Lung microvascular endothelial cell (primary cell): ENCODE measurements at regions not wholly inside any gene's neighbourhood (a gene's known extent, or its start where the extent isn't known, plus 50 kb on each side); places are given as distances from the start of the nearest gene placed in this dataset.
A peak's percentile ranks its signal among the peaks of the same experiment; 100 is the strongest.

Experiments
- DNase-seq, 2 donors: peaks; one replicate each; pipeline versions ENCODE4 v3.0.0 to v3.0.0-alpha.2; 2010; ENCODE audit warnings: low read depth in 2 of 2

GRCh38 chr7:371119-371778 is 81.3 kb downstream of the FOXL3 start:
- DNase-seq, result no peak

GRCh38 chr7:371779-372545 is 82.0 kb downstream of the FOXL3 start:
- no peak for DNase-seq

GRCh38 chr7:372546-372931 is 82.6 kb downstream of the FOXL3 start:
- no peak for DNase-seq

GRCh38 chr7:372932-373791 is 83.2 kb downstream of the FOXL3 start:
- DNase-seq, result no peak

GRCh38 chr7:373818-374705 is 84.1 kb downstream of the FOXL3 start:
- DNase-seq, result no peak

- DNase-seq, result no peak
Observed at GRCh38 chr7:374706-375311, 84.8 kb downstream of the FOXL3 start.

- DNase-seq, result no peak
Observed at GRCh38 chr7:375321-375831, 85.4 kb downstream of the FOXL3 start.

- no peak for DNase-seq
Observed at GRCh38 chr7:375901-376305, 85.9 kb downstream of the FOXL3 start.

GRCh38 chr7:376306-377079 is 86.5 kb downstream of the FOXL3 start:
- DNase-seq, result no peak

GRCh38 chr7:377080-378040 is 87.4 kb downstream of the FOXL3 start:
- no peak for DNase-seq

GRCh38 chr7:378041-378420 is 88.1 kb downstream of the FOXL3 start:
- DNase-seq, result no peak

GRCh38 chr7:378551-379455 is 88.8 kb downstream of the FOXL3 start:
- DNase-seq, result peak in 1 of 2 donors; percentile 49

- DNase-seq, result peak in 1 of 2 donors; percentile 22
Observed at GRCh38 chr7:379456-380138, 89.6 kb downstream of the FOXL3 start.

- DNase-seq, result no peak
Observed at GRCh38 chr7:380139-380485, 90.1 kb downstream of the FOXL3 start.

GRCh38 chr7:380711-381210 is 90.8 kb downstream of the FOXL3 start:
- no peak for DNase-seq

GRCh38 chr7:381211-382042 is 91.5 kb downstream of the FOXL3 start:
- DNase-seq, result peak in 1 of 2 donors; percentile 46
